GM19324 (cell line): ENCODE measurements at regions not wholly inside any gene's neighbourhood (a gene's known extent, or its start where the extent isn't known, plus 50 kb on each side); places are given as distances from the start of the nearest gene placed in this dataset.

Source experiments
- ATAC-seq: cut with Tn5 transposase; IDR thresholded peaks from one replicate; pipeline ENCODE4 v1.9.1; 2021; ENCODE audit warnings: mild to moderate bottlenecking, moderate library complexity; ENCODE audit not compliant: unreplicated experiment, low FRiP score

GRCh38 chr20:22442318-22442717 is 142.1 kb downstream of the FOXA2 start:
- no peak for ATAC-seq

GRCh38 chr20:22438926-22439325 is 145.4 kb downstream of the FOXA2 start:
- ATAC-seq = no peak

DNA sequence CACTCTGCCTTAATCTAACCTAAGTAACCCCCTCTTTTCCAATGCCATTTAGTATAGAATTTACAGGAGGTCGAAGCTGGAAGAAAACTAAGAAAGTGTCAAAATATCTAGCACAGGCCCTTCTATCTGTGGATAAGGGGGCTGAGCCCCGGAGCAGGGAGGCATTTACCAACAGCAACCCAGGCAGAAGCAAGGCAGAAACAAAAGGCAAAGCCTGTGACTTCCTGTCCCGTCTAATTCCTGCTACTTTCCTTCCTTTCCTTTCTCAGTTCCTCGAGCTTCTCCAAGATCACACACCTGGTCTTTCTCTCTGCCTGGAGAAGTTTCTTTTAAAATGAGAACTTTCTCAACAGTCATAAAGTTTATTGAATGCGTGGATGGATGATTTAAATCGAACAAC is 146.0 kb downstream of the FOXA2 start:
- no peak for ATAC-seq

DNA sequence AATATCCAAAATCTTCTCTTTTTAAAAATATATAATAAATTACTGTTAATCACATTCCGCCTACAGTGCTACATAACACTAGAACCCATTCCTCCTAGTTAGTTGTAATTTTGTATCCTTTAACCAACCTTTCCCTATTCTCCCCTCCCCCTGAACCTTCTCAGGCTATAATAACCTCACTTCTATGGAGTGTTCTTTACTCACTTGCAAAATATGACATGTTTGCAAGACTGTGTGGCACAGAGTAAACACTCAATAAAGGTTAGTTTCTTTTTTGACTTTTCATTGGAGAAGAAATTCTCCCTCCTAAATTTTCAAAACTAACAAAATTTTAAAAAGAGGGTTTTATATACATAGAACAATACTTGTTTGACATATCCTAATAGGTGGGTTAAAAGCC is 147.0 kb downstream of the FOXA2 start:
- no peak for ATAC-seq

DNA sequence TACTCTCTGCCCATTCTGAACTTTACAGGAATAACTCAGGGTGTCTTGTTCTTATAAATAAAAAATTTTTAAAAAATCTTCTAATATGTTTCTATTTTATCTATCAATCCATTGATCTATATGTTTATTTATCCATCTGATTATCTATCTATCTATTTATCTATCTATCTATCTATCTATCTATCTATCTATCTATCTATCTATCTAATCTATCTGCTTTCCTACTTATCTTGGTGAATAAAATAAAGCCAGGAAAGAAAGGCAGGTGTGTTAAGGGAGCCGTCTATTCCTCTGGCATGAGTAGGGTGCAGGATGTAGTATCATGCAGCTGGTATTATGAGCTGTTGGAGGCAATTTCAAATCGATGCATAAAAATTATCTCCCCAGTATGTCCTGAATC is 153.0 kb downstream of the FOXA2 start:
- ATAC-seq = no peak

DNA sequence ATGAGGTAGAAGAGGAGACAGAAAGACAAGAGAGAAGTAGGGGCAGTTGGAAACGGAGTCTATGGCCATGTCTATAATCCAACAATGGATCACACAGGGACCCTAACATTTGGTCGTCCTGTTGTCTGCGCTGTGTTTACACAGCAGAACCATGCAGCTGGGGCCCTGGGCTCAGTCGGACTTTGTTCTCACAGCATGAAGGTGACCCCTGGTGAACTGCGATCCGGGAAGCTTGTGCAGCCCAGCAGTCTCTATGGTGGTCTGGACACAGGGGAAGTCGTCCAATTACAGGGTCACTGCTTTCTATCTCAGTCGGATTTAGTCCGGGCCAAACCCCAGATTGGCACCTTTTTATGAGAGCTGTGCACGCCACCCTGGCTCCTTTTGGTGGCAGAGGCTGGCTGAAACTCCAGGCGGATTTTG is 153.6 kb downstream of the FOXA2 start:
- no peak for ATAC-seq

- ATAC-seq = no peak
Observed at GRCh38 chr20:22430154-22430745, 154.1 kb downstream of the FOXA2 start.

DNA sequence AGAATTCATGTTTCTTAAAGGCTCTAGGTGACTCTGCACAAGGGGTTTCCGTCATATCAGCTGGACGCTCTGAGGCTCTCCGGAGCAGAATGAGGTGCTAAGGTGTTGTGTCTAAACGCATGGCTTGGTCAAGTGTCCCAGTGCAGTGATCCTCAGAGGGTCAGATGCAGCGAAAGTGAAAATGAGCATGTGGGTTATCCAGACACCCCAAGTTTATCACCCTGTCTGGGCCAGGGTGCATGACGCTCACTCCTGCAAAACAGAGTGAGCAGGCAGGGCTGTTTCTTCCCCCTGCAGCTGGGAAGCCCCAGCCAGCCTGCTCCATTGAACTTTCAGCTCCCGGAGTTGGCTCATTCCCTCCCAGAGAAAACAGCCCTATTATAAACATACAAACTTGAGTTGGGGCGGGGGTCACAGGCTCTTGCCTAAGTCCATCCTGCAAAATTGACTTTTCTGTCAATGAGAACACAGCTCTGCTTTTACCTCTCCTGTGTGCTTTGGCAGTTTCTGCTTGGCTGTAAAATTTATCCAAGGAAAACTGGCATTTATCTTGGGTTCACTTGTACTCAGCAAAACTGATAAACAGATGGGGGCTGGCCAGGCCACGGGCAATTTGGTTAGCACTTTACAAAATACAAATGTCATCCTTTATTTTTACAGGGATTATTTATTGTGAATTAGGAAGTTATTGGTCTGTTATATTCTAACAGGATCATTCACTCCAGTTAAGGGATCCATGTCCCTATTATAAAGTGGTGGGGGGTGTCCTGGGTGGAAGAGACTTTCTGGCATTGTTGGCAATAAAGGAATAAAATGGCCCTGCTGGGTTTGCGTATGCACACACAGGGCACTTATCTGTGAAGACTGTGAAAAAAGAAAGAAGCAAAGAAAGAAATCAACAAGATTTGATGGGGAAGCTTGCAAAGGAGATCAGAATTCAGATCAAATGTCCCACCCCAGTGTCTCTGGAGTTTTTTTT is 154.9 kb downstream of the FOXA2 start:
- no peak for ATAC-seq

DNA sequence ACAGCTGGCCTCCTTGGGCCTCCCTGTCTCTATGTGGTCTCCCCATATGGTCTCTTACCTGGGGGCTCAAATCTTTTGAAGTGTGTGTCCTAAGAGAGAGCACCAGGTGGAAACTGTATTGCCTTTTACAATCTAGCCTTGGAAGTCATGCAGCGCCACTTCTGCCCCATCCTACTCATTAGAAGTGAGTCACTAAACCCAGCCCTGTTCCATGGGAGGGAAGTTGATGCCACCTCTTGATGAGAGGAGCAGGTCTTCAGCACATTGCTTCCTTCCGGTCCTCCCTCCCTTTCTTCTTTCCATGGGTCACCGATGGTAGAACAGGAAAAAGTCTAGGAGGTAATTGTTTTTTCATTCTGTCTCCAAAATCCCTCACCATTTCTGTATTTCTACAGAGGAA is 156.3 kb downstream of the FOXA2 start:
- no peak for ATAC-seq

DNA sequence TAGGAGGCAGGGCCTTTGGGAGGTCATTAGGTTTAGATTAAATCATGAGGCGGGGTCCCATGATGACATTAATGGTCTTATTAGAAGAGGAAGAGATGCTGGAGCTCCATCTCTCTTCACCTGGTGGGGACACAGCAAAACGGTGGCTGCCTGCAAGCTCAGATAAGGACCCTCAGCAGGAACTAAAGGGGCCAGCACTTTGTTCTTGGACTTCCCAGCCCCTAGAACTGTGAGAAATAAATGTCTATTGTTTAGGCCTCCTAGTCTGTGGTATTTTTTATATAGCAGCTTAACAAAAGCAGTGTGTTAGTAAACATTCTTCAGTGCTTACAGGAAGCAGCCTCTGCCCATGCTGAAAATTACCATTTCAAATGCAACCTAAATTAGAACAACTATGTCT is 157.6 kb downstream of the FOXA2 start:
- no peak for ATAC-seq

DNA sequence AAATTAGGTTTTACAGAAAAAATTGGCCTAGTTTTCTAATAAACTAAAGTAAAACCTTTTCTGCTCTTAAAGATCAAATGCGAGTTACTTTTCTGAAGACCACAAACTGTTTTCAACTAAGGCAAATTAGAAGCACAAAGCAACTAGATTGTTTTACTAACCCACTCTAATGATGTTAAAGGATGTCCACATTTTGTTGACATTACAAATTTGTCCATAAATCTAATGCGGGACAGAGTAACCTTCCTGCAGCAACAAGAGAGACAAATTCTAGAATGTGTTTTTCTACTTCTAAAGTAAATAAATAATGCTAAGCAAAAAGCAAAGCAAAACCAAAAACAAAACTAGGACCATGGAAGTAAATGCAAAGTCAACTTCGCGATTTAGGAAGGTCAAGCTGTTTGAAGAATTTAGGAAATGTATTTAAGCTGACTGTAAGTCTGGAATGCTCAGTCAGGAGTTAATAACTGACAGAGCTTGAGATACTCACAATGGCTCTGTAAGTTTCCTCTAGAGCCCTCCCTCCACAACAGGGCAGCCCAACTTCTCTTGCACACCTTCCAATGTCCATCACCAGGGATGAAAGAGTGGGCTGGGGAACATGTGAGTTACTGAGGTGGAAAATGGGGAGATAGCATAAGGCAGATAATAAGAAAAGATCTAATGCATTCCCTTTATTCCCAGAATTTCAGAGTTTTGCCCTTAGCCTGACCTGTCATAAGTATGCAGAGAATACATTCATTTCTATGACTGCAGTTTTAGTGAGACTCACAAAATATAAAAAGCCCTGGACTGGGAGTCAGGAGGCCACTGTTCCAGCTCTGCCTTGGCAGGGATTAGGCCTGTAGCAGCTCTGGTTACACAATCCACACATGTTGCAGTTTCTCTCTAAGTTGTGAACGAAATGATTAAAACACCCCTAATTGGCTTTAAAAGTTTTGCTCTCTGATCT is 158.8 kb downstream of the FOXA2 start:
- ATAC-seq = no peak

GRCh38 chr20:22423190-22423832 is 161.1 kb downstream of the FOXA2 start:
- no peak for ATAC-seq

DNA sequence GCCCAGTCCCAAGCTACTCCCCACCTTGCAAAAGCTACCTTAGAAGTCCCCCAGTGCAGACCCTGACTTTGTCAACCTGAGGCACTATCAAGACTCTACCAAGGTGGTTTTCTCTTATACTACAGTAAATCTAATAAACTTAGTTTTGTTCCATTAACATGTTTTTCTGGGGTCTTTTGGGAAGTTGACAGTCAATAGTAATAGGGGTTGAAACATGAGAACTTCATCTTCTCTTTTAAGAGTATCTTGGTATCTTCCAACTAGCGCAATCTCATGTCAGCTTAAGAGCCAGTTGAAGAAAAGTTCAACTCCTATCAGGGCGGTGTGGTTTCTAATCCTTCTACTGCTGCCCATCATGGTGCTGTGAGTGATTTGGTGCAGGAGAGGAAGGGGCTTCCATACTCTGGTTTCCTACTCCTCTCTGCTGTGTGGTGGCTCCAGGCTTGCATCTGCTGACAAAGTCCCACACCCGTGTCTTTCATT is 164.2 kb downstream of the FOXA2 start:
- ATAC-seq = no peak

DNA sequence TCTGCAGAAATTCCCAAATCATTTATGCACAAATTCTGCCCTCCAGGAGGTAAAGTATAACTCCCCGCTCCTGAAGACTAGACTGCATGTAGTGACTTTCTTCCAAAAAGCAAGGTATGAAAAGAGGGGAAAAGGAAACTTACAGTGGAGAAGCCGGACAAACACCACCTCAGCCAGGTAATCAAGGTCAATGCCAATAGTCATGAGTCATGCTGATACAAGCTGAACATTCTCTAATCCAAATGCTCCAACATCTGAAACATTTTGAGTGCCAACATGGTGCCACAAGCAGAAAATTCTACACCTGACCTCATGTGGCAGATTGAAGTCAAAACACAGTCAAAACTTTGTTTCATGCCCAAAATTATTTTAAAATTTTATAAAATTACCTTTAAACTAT is 165.6 kb downstream of the FOXA2 start:
- ATAC-seq = no peak

- no peak for ATAC-seq
Observed at GRCh38 chr20:22414305-22414742, 170.0 kb downstream of the FOXA2 start.

DNA sequence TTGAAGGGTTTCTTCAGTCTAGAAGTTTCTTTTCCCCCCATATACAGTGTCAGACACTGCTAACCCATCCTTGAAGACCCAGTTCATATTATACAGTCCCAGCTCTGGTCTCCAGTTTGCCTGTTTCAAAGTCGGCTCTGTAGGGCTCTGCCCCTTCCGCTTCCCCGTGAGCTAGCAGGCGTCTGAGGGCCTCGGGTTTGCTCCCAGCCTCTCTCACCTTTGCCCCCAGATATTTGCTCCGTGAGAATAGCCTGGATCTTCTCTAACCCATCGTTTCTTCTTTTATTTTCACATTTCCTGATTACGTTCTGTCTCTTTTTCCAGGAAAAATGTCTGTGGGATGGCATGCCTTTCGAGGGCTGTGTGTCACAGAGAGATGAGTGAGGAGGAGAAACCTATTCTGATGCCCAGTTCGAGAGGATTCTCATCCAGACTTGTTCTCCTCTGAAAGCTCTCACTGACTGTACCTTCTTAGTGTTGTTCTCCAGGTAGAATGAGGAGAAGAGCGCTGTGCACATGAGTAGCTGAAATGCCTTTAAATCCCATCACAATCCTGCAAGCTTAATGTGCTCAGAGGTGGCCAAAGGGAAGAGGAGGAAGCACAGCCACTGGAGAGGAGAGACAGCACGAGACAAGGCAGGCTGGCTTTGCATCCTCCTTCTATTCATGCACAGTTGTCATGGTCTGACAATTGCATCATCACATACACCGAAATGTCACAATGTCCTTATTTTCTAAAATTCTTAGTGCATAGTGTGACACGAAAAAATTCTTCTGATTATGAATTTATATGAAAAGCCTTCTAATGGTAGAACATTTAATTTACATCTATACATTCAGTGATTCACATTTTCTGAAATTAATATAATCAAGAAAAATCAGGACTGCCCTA is 171.1 kb downstream of the FOXA2 start:
- ATAC-seq = no peak

DNA sequence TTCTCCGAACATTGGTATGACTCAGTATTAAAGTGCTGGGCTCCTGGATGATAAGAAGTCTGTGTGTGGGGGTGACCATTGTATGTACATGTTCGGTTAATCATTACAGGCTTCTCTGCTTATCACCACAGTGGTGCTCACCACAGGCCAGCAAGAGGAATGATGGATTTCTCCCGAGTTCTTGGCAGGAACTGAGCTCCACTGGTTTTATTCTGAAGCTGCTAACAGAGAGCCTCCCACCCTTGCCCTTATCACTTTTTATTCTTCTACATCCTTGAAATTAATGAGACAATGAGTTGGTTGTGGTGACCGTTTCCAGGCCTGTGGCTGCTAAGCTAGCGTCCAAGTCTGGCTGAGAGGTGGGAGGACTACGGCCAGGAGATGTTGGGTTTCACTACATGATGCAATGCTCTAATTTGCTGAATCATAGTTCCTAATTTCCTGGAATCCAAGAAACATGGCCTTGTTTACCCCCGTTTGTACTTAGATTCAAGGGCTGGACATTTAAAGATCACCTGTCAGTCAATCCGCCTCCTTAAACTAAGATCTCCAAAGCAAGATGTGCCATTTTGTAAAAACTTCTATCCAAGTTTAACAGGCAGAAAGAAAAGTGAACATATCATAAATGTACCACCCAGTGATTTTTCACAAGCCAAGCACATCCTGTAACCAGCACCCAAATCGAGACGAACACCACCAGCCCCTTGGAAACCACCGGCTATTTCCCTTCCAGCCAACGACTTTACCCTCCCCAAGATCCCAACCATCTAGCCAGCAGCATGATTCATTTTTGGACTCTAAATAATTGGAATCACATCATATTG is 172.5 kb downstream of the FOXA2 start:
- ATAC-seq = no peak

GRCh38 chr20:22411286-22411626 is 173.1 kb downstream of the FOXA2 start:
- ATAC-seq = no peak
